HG03378 (cell line): ENCODE measurements at regions not wholly inside any gene's neighbourhood (a gene's known extent, or its start where the extent isn't known, plus 50 kb on each side); places are given as distances from the start of the nearest gene placed in this dataset.

Experiments used
- ATAC-seq: cut with Tn5 transposase; IDR thresholded peaks from one replicate; pipeline ENCODE4 v1.9.1; 2021; ENCODE audit warnings: mild to moderate bottlenecking, moderate library complexity; ENCODE audit not compliant: unreplicated experiment

GRCh38 chr7:155986497-155987160 lies 174.4 kb upstream of the SHH start:
- ATAC-seq, result no peak

- no peak for ATAC-seq
These were observed 173.4 kb upstream of the SHH start for GRCh38 chr7:155985518-155986250.

DNA sequence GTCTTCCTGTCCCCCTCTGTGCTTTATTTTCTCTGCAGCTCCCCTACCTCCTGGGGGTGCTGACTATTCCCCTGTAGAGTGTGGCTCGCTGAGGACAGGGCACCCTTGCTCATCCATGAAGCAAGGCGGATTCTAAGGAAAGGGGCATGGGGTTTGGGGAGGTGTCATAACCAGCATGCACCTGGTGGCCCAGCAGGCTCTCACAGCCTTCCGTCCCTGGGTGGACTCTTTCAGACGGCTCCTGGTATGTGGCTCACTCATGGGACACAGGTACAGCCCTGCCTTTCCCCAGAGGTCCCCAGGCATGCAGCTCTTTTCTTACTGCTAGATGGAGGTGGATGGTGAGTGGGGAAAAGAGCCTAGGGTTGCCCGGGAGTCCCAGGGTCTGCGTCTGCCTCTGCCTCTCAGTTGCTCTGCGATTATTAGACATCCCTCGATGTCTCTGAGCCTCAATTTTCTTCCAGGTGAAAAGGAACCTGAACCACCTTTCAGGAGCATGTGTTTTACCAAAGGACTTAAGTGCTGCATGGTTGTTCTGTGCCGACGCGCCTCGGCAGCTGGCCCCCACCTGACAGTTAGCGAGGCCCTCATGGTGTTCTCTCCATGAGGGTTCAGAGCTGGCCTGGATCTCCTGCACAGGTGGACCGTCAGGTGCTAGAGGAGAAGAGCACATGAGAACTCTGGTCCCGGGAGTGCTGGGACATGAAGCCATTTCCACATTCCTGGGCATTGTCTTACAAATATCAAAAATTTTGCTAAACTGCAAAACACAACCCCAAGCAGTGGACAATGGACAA lies 172.5 kb upstream of the SHH start:
- no peak for ATAC-seq

- no peak for ATAC-seq
These were observed 171.8 kb upstream of the SHH start for GRCh38 chr7:155984028-155984580.

DNA sequence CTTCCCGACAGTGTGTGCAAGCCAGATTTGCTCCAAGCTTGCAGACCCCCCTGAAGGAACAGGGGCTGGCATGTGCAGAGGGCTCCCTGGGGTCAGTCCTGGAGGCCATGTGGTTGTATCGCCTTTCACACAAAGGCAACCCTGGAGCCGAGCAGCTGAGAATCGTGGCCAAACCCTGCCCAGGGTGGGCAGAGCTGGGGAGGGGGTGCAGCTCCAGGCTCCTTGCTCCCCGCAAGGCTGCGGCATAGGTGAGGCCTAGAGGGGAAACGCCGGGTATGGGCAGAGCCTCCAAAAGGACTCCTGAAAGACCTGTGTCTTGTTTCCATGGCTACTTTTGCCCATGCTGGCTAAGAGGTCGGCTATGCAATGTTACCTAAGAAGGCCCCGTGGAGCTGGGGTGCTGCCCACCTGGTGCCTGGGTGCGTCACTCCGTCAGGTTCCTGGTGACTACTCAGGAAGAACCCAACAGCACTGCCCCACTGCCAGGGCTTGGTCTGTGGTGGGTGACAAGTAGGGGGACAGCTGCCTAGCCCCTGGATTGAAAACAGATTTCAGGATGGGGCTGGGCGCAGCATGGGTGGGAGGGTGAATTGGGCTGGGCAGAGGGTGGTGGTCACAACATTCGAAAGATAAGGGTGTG lies 171.0 kb upstream of the SHH start:
- no peak for ATAC-seq

DNA sequence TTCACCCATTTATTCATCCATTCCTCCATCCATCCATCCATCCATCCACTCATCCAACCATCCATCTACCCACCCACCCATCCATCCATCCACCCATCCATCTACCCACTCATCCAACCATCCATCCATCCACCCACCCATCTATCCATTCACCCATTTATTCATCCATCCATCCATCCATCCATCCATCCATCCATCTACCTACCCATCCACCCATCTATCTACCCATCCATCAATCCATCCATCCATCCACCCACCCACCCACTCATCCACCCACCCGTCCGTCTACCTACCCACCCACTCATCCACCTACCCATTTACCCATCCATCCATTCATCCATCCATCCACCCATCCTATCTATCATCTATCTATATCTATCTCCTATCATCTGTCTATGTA lies 169.4 kb upstream of the SHH start:
- ATAC-seq, result no peak

DNA sequence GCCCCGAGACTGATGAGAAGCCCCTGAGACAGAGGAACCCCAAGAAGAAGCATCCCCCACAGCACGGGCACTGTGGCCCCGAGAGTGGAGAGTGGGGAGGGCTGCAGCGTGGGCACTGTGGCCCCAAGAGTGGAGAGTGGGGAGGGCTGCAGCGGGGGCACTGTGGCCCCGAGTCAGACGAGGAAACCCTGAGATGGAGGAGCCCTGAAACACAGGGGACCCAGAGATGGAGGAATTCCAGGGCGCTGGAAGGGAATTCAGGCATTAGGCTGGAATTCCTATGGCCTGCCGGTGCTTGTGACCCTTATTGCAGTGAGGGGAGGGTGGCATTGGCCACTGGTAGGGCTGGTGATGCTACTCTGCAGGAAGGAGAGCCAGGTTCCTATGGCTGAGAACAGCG lies 168.6 kb upstream of the SHH start:
- no peak for ATAC-seq

- ATAC-seq, result no peak
These were observed 167.7 kb upstream of the SHH start for GRCh38 chr7:155979994-155980393.

DNA sequence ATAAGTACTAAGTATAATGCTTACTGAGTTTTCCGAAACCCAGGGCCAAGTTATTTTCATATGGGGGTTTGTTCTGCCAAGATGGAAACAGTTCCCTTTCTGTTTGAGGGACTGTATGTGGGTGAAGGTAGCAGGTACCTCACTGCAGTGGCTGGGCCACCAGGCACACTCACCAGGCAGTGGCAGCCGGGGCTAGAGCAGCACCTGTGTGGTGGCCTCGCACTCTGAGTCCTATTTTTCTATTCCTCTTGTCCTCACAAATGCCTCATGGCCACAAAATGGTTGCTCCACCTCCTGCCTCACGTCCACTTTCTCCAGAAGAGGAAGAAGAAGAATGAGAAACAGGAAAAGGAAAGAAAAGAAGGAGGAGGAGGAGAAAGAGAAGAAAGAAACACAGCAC lies 167.3 kb upstream of the SHH start:
- no peak for ATAC-seq

- no peak for ATAC-seq
These were observed 163.2 kb upstream of the SHH start for GRCh38 chr7:155975490-155975889.

- ATAC-seq, result no peak
These were observed 162.1 kb upstream of the SHH start for GRCh38 chr7:155974186-155974897.

GRCh38 chr7:155973451-155973997 lies 161.3 kb upstream of the SHH start:
- no peak for ATAC-seq

GRCh38 chr7:155972651-155973390 lies 160.6 kb upstream of the SHH start:
- no peak for ATAC-seq

DNA sequence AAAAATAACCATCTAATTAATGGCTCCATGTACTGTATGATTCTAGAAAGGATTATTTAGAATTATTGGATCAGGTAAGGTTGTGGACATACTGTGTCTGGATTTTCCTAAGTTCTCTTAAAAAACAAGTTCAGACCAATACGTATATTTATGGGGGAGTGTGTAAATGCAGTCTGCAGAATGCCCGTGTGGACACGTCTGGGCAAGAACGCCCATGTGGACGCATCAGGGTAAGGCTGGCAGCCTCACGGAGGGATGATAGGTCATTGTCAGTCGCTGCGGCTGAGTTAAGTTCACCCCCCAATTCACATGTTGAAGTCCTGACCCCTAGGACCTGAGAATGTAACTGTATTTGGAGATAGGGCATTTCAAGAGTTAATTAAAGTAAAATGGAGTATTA lies 160.0 kb upstream of the SHH start:
- no peak for ATAC-seq

DNA sequence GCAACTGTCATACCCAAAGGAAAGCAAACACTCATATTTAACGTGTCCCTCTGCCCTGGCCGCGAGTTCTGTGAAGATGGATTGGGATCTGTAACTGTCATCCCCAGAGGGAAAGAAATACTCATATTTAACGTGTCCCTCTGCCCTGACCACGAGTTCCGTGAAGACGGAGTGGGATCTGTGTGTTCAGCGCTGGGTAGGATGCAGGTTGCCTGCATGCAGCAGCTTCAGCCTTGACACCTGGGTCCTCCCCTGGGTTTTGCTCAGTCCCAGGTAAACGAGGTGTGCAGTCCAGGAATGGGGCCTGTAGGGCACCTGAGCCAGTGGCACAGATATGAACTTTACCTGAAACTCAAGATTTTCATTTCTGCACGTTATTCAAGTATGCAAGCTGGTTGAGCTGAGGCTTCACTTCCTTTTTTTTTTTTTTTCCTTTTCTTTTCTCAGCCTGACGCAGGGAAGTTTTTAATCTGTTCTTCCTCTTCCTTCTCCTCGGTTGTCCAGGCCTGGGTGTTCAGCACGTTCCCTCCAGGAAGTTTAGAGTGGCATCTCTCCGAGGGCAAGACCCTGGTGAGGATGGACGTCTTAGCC lies 159.0 kb upstream of the SHH start:
- no peak for ATAC-seq

- no peak for ATAC-seq
These were observed 157.1 kb upstream of the SHH start for GRCh38 chr7:155969192-155969929.

DNA sequence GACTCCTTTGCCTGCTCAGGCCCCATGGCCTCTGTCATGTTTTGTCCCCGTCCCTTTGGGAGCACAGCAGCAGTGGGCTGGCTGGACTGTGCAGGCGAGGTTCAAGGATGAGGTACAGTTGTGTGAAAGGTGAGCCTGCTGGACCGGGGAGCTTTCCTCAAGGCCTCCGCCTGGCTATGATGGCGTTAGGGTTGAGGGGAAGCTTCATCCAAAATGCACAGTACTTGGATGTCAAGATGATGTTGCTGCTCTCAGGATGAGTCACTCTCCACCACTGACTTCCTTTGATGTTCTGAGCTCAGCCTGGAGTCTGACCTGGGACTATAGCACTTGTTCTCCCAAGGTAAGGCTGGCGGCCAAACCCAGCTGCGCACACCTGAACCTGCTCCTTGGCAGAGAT lies 152.7 kb upstream of the SHH start:
- no peak for ATAC-seq

DNA sequence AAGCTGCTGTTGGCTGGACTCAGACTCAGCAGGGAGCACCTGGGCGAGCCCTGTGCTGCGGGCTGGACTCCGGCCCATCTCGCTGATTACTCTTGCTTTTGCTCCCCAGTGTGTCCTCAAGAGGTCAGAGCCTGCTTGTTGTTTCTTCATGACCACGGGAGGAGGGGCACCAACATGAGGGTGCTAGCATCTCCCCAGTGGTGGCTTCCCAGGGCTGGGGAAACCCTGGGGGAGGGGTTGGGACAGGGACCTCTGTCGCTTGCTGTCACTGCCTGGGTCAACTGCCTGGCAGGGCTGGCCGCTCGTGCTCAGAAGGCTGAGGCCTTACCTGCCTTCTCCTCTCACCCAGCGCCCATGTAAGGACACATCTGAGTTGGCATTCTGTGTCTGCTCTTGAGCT lies 152.3 kb upstream of the SHH start:
- no peak for ATAC-seq
